Activated CD8-positive, alpha-beta T cell treated with anti-CD3 and anti-CD28 coated beads for 36 hours (primary cell): ENCODE measurements at regions not wholly inside any gene's neighbourhood (a gene's known extent, or its start where the extent isn't known, plus 50 kb on each side); places are given as distances from the start of the nearest gene placed in this dataset.
"Not testable (repeated sequence)": the region's sequence is repeated elsewhere in the genome, so short reads cannot be mapped to it uniquely, and the experiment has no call there.

Experiments
- ATAC-seq: fragments of 200-7000 bp; cut with Tn5 transposase; one replicate; pipeline ENCODE4 v1.10.0; 2021; ENCODE audit warnings: mild to moderate bottlenecking, moderate library complexity
- CTCF ChIA-PET: fragments of 350-600 bp; sonication (Branson Sonifier 250); formaldehyde crosslinking; loops from one replicate; lab custom pipeline; 2021; ENCODE audit warnings: antibody characterized with exemption; lab: Charles Lee
- POLR2A ChIA-PET: fragments of 350-600 bp; sonication (Branson Sonifier 250); formaldehyde crosslinking; loops from one replicate; lab custom pipeline; 2021; ENCODE audit warnings: antibody characterized with exemption; lab: Charles Lee
- DNase-seq: peaks from one replicate; pipeline ENCODE4 v3.0.0-alpha.2; 2020
- H3K27ac Mint-ChIP-seq: one replicate; pipeline ENCODE4 v1.8.0; 2021; ENCODE audit warnings: mild to moderate bottlenecking, mixed read lengths
- H3K27me3 Mint-ChIP-seq: one replicate; pipeline ENCODE4 v1.8.0; 2021; ENCODE audit warnings: mixed read lengths
- H3K36me3 Mint-ChIP-seq: one replicate; pipeline ENCODE4 v1.8.0; 2021; ENCODE audit warnings: low read depth, mixed read lengths
- H3K4me1 Mint-ChIP-seq: one replicate; pipeline ENCODE4 v1.8.0; 2021; ENCODE audit warnings: low read depth, mixed read lengths
- H3K4me3 Mint-ChIP-seq: one replicate; pipeline ENCODE4 v1.8.0; 2021; ENCODE audit warnings: mild to moderate bottlenecking, moderate library complexity, mixed read lengths
- H3K9me3 Mint-ChIP-seq: one replicate; pipeline ENCODE4 v1.8.0; 2021; ENCODE audit warnings: mixed read lengths
- intact Hi-C: fragments of 100-400 bp; cut with micrococcal nuclease; formaldehyde crosslinking; loops from one replicate; pipeline ENCODE4 v1.10.0; 2022

- DNase-seq, POLR2A ChIA-PET, H3K36me3 Mint-ChIP-seq, H3K27ac Mint-ChIP-seq, H3K4me1 Mint-ChIP-seq, CTCF ChIA-PET, intact Hi-C loops, H3K9me3 Mint-ChIP-seq, H3K4me3 Mint-ChIP-seq, H3K27me3 Mint-ChIP-seq: not testable (repeated sequence)
- peak; percentile 77 for ATAC-seq
Observed at GRCh38 chr1:206367955-206368622, 102.2 kb upstream of the IKBKE start.

DNA sequence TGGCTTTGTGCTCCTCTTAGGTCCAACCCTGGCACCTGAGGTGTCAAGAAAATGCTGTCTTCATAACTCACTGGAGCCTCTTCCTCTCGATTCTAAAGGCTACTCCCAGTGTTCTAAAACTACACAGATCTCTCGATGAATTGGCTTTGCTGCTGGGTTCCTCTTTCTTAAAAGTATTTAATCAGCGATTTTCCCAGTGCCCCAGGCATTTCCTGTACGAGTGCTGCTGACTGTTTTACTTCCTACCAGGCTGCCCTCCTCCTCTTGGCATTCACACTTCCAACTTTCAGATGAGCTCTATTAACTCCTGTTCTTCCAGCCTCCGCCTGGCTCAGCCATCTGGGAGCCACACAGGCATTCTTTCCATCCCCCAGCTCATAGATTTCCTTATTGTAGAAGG is 95.6 kb upstream of the IKBKE start:
- DNase-seq, H3K4me1 Mint-ChIP-seq, CTCF ChIA-PET, H3K36me3 Mint-ChIP-seq, H3K27me3 Mint-ChIP-seq, H3K4me3 Mint-ChIP-seq, H3K27ac Mint-ChIP-seq, H3K9me3 Mint-ChIP-seq, POLR2A ChIA-PET, ATAC-seq, intact Hi-C loops: not testable (repeated sequence)

- H3K4me3 Mint-ChIP-seq, ATAC-seq, DNase-seq, H3K4me1 Mint-ChIP-seq, intact Hi-C loops, H3K27ac Mint-ChIP-seq, CTCF ChIA-PET, POLR2A ChIA-PET, H3K9me3 Mint-ChIP-seq, H3K27me3 Mint-ChIP-seq, H3K36me3 Mint-ChIP-seq: not testable (repeated sequence)
Observed at GRCh38 chr1:206375552-206375951, 94.7 kb upstream of the IKBKE start.

GRCh38 chr1:206378506-206378905 is 91.8 kb upstream of the IKBKE start:
- intact Hi-C loops, POLR2A ChIA-PET, CTCF ChIA-PET, ATAC-seq, H3K27ac Mint-ChIP-seq, H3K36me3 Mint-ChIP-seq, DNase-seq, H3K9me3 Mint-ChIP-seq, H3K27me3 Mint-ChIP-seq, H3K4me3 Mint-ChIP-seq, H3K4me1 Mint-ChIP-seq: not testable (repeated sequence)

GRCh38 chr1:206379245-206379644 is 91.0 kb upstream of the IKBKE start:
- H3K27ac Mint-ChIP-seq, H3K4me3 Mint-ChIP-seq, POLR2A ChIA-PET, DNase-seq, H3K4me1 Mint-ChIP-seq, H3K27me3 Mint-ChIP-seq, intact Hi-C loops, H3K36me3 Mint-ChIP-seq, H3K9me3 Mint-ChIP-seq, ATAC-seq, CTCF ChIA-PET: not testable (repeated sequence)

DNA sequence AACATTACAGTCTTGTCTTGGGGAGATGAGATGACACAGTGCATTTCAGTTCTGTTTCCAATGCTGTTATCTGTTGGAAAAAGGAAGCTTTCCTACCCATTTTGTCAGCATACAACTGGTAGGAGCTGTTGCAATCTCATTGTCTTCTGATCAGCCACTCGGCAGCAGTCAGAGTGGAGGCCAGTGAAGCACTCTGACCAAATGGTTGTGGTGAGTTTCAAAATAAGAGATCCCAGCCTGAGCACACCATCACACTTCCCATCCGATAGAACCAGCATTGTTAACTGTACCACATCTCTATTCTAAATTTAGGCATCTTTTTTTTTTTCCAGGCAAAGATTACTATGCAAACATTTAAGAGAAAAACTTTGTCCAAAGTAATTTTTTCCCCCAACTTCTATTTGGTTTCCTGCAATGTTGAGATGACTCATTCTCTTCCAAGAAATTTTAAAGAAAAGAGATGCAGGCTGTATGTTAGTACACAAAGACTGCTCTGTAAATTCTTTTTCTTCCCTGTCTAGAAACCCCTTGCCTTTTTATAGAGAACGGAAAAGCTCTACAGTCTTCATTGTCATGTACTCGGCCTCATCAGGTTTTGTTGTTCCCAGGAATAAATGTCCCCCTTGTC is 90.0 kb upstream of the IKBKE start:
- H3K27me3 Mint-ChIP-seq, DNase-seq, CTCF ChIA-PET, intact Hi-C loops, H3K9me3 Mint-ChIP-seq, H3K36me3 Mint-ChIP-seq, H3K4me1 Mint-ChIP-seq, POLR2A ChIA-PET, H3K4me3 Mint-ChIP-seq: not testable (repeated sequence)
- peak; percentile 19 for ATAC-seq
- peak overlapping the region; percentile 64 for H3K27ac Mint-ChIP-seq

- ATAC-seq (peak; percentile 80), DNase-seq (peak; percentile 41)
- H3K36me3 Mint-ChIP-seq, H3K9me3 Mint-ChIP-seq, H3K4me1 Mint-ChIP-seq, POLR2A ChIA-PET, H3K27me3 Mint-ChIP-seq, intact Hi-C loops, CTCF ChIA-PET: not testable (repeated sequence)
- H3K27ac Mint-ChIP-seq = peak overlapping the region; percentile 94
- H3K4me3 Mint-ChIP-seq = peak overlapping the region; percentile 40
Observed at GRCh38 chr1:206380791-206381610, 89.3 kb upstream of the IKBKE start.

DNA sequence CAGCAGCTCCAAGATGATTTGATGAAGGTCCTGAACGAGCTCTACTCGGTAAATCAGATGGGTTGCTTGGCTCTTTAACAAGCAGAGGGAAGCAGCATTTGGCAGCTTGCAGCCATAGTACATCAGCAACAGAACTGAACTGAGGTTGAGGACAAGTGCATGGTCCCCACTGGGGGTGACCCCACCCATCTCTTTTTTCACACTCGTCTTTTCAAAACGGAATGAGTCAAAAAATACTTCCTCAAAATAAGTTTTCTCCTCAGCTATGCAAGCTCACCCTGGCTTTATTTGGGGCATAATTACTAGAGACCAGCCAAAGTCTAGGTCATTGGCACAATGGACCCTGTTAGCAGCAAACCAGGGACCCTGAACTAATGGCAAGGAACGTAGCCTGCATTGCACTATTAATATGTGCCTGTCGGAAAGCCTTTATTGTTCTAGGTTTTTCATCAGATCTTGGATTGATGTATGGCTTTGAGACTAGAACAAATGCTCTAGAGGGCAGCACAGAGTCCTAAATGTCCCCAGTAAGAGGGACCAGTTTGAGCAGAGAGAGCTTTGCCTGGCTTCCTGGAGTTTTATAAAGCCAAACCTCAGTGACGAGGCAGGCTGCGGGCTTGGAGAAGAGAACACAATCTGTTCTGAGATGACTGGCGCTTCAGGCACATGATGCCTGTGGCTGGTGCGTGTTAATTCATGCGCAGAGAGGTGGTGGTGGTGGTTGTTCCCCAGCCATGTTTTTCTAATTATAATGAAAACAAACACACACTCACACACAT is 86.1 kb upstream of the IKBKE start:
- H3K27me3 Mint-ChIP-seq, H3K36me3 Mint-ChIP-seq, H3K4me1 Mint-ChIP-seq, H3K27ac Mint-ChIP-seq, POLR2A ChIA-PET, CTCF ChIA-PET, H3K4me3 Mint-ChIP-seq, intact Hi-C loops, H3K9me3 Mint-ChIP-seq: not testable (repeated sequence)
- ATAC-seq = peak; percentile 38
- peak; percentile 48 for DNase-seq

DNA sequence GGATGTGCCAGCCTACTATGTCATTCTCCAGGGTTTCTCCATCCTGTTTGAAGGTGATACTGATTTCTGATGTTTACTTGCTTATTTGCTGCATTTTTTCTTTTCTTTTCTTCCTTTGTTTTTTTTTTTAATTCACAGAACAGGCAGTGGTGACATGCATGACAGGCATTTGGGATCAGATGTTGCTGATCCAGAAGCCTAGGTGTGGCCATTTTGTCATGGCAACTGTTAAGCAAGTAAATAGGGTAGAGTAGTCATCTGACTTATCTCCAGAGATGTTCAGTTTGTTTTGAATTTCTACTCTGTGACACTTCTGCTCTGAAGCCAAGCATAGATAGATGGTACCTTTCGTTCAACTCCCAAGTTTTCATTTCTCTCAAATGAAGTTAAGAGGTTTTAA is 85.4 kb upstream of the IKBKE start:
- H3K9me3 Mint-ChIP-seq, ATAC-seq, H3K27ac Mint-ChIP-seq, H3K4me1 Mint-ChIP-seq, CTCF ChIA-PET, DNase-seq, intact Hi-C loops, POLR2A ChIA-PET, H3K4me3 Mint-ChIP-seq, H3K27me3 Mint-ChIP-seq, H3K36me3 Mint-ChIP-seq: not testable (repeated sequence)

DNA sequence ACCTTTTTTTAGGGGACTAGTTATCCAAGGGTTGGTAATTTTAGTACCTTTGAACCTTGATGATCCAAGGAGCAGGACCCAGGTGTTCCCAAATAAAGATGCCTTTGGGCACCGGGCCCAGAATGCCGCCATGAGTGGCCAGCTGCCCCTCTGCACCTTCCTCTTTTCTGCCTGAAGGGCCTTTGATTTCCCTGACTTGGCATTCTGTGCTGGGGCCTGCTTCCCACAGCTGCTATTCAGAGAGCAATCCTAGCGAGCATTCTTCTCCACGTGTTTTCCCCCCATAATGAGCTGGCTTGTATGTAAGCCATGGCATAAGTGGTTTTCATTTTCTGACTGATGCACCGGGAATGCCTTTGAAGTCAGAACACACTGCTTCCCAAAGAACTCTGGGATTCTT is 82.6 kb upstream of the IKBKE start:
- CTCF ChIA-PET = not testable (repeated sequence)

DNA sequence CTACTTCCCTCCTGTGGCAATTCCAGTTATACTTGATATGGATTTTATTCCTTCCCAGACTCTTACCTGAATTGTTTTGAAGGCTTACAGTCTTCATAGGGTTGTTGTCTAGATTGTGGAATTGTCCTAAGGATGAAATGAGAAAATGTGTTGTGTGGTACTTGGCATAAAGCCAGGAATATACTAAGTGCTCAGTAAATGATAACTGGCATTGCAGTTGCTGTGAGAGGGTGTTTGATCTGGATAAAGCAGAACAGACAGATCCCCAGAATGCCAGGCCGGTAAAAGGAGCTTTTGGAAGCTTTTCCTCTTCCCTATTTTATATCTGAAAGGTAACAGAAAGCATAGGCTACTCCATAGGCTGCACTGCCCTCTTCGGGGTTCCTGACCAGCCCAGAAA is 78.4 kb upstream of the IKBKE start:
- CTCF ChIA-PET, H3K9me3 Mint-ChIP-seq, POLR2A ChIA-PET, H3K4me1 Mint-ChIP-seq, DNase-seq, ATAC-seq, H3K27me3 Mint-ChIP-seq, H3K36me3 Mint-ChIP-seq, H3K4me3 Mint-ChIP-seq, H3K27ac Mint-ChIP-seq, intact Hi-C loops: not testable (repeated sequence)

More for the DNA sequence above, 82.6 kb upstream of the IKBKE start:
- H3K9me3 Mint-ChIP-seq, H3K36me3 Mint-ChIP-seq, ATAC-seq, H3K27me3 Mint-ChIP-seq, POLR2A ChIA-PET, DNase-seq, intact Hi-C loops, H3K27ac Mint-ChIP-seq, H3K4me1 Mint-ChIP-seq, H3K4me3 Mint-ChIP-seq: not testable (repeated sequence)
